ENCODE measurements at regions not wholly inside any gene's neighbourhood (a gene's known extent, or its start where the extent isn't known, plus 50 kb on each side); places are given as distances from the start of the nearest gene placed in this dataset.

GRCh38 chr5:103408408-103408807 lies 149.8 kb downstream of the MACIR start:
- no peak for DNase-seq (ENCODE audit: low read depth)
- TF ChIP-seq MYC (IDR thresholded peaks at IDR 0.05; ENCODE audit: low read depth, low read length): no peak
- TF ChIP-seq POLR2A (IDR thresholded peaks at IDR 0.05; ENCODE audit: extremely low read depth, insufficient read length): no peak
- TF ChIP-seq CTCF (IDR thresholded peaks at IDR 0.05; ENCODE audit: low read depth, low read length): no peak
- TF ChIP-seq MAX (IDR thresholded peaks at IDR 0.05; ENCODE audit: low read depth, low read length): no peak
- H3K4me3 ChIP-seq (ENCODE audit: low read depth, low read length): no peak overlapping the region

GRCh38 chr5:103407402-103407801 lies 148.8 kb downstream of the MACIR start:
- DNase-seq (ENCODE audit: low read depth): no peak
- no peak overlapping the region for H3K4me3 ChIP-seq (ENCODE audit: low read depth, low read length)
- TF ChIP-seq POLR2A (IDR thresholded peaks at IDR 0.05; ENCODE audit: extremely low read depth, insufficient read length) (no peak), MYC (IDR thresholded peaks at IDR 0.05; ENCODE audit: low read depth, low read length) (no peak), CTCF (IDR thresholded peaks at IDR 0.05; ENCODE audit: low read depth, low read length) (no peak), MAX (IDR thresholded peaks at IDR 0.05; ENCODE audit: low read depth, low read length) (no peak)

- TF ChIP-seq CTCF (IDR thresholded peaks at IDR 0.05; ENCODE audit: low read depth, low read length) (no peak), MAX (IDR thresholded peaks at IDR 0.05; ENCODE audit: low read depth, low read length) (no peak), POLR2A (IDR thresholded peaks at IDR 0.05; ENCODE audit: extremely low read depth, insufficient read length) (no peak), MYC (IDR thresholded peaks at IDR 0.05; ENCODE audit: low read depth, low read length) (no peak)
- H3K4me3 ChIP-seq (ENCODE audit: low read depth, low read length): no peak overlapping the region
- DNase-seq (ENCODE audit: low read depth): no peak
Observed at GRCh38 chr5:103404483-103404882, 145.9 kb downstream of the MACIR start.

GRCh38 chr5:103402851-103403250 lies 144.3 kb downstream of the MACIR start:
- no peak for DNase-seq (ENCODE audit: low read depth)
- TF ChIP-seq CTCF (IDR thresholded peaks at IDR 0.05; ENCODE audit: low read depth, low read length) (no peak), MYC (IDR thresholded peaks at IDR 0.05; ENCODE audit: low read depth, low read length) (no peak), MAX (IDR thresholded peaks at IDR 0.05; ENCODE audit: low read depth, low read length) (no peak)
- H3K4me3 ChIP-seq (ENCODE audit: low read depth, low read length): no peak overlapping the region

GRCh38 chr5:103397739-103398581 lies 139.4 kb downstream of the MACIR start:
- DNase-seq (ENCODE audit: low read depth): no peak
- no peak overlapping the region for H3K4me3 ChIP-seq (ENCODE audit: low read depth, low read length)
- TF ChIP-seq MYC (IDR thresholded peaks at IDR 0.05; ENCODE audit: low read depth, low read length): no peak
- no peak for TF ChIP-seq CTCF (IDR thresholded peaks at IDR 0.05; ENCODE audit: low read depth, low read length)
- TF ChIP-seq MAX (IDR thresholded peaks at IDR 0.05; ENCODE audit: low read depth, low read length): no peak
- no peak for TF ChIP-seq POLR2A (IDR thresholded peaks at IDR 0.05; ENCODE audit: extremely low read depth, insufficient read length)

Data from NB4 (cell line).